ENCODE measurements at regions not wholly inside any gene's neighbourhood (a gene's known extent, or its start where the extent isn't known, plus 50 kb on each side); places are given as distances from the start of the nearest gene placed in this dataset.

DNA sequence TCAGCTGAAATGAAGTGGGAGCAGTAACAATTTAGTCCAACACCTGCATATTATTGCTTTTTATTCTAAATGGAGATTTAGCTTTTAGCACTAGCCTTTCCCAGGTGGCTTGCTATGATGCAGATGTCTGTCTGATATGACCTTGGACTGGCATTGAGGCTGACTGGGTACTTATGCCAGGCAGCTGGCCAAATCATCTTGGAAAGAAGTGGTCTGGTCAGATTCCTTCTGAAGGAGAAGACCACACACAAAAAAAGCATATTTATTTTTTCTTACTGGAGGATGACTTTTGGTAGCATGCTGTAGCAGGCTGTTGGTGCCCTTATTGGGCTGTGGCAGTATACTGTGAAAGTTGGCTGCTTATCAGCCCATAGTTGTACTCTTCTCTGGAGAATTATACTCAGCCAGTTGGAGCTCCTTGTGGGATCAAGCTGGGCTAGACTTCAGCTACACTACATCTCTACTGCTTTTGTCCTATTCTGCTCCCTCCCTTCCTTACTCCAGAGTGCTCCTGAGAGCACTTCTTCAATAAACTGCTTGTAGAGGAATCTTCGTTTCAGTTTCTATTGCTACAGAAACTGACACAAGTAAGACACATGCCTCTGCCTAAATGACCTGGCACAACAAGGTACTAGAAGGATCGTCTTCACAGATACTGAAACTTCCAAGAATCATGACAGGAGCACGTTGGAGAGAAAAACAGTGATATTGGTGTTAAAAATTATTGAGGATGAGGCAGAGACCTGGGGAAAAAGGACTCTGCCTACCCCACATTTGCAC is 196.8 kb upstream of the RPS6KA3 start:
- no peak for DNase-seq

DNA sequence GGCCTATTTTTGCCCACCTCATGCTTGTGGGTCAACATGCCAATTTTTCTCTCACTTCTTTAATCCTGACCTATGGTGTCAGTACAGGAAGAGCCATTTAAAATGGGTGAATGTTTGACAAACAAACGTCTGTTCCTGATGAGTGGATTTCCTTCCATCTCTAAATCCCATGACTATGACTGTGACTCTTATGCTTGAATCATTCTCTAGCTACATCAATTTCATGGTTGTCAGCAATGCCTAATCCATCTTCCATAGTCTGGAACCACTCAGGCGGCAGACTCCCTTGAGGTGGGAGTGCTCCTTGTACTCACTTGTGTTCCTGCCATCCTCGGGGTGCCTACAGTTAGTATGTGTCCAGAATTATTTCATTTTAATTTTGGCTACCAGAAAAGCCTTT is 194.9 kb upstream of the RPS6KA3 start:
- DNase-seq, result no peak

DNA sequence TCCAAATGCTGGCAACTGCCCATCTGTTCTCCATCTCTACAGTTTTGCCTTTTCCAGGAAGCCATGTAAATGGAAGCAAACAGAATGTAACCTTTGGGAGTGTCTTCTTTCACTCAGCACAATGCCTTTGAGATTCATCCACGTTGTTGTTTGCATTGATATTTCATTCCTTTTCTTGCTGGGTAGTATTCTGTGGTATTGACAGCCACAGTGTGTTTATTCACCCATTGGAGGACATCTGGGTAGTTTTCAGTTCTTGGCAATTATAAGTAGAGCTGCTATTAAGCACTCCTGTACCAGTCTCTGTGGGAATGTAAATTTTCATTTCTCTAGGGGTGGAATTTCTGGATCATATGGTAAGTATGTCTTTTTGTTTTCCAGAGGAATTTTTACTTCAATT is 194.3 kb upstream of the RPS6KA3 start:
- DNase-seq, result no peak

DNA sequence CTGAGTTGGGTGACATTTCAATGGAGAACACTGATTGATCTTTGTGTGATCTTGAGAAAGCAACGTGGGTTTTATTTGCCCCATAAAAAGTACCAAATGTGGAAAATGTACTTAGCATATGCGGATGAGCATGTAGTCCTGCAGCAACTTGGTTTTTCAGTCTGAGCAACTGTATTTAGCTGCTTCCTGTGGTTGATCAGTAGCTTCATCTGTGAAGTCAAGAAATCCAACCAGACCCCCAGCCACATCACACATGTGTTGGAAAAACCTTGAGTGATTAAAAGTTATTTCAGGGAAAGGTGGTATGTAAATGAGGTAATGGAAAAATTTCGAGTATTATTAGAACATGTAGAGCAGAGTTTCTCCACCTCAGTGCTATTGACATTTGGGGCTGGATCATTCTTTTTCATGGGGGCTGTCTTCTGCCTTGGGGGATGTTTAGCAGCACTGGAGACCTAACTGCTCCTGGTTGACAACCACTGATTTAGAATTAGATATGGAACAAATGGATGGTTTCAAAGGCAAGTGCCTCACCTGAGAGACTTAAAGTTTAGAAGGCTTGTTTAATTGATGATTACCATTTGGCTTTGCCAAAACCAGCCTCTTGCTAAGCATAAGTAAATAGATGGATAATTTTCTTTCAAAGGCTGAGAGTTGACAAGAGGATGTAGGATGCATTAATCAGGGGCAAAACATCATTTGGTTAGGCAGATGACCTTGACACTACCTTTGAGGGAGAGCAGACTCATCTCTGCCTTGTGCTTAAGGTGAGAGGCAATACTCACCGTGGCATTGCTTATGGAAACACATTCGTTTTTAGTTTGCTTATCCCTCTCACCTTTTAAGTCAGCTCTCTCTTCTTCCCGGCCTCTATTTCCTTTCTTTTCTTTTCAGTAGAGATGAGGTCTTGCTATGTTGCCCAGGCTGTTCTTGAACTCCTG is 193.0 kb upstream of the RPS6KA3 start:
- DNase-seq, result no peak

DNA sequence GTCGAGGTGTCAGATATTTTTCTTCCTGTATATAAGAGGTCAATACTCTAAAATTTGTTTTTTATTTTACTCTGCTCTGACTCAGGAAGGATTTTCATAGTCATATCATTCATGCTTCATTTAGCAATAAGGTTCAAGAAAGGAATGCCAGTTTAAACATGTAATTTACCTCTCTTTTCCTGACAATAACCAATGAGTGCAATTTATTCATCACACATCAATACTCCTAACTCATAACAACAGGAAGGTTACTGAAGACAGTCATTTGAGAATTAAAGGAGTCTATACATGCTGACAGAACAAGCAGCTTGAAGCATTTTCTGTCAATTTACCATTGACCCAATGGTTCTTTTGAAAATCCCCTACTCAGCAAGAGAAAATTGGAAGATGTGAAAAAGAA is 190.3 kb upstream of the RPS6KA3 start:
- DNase-seq, result no peak

DNA sequence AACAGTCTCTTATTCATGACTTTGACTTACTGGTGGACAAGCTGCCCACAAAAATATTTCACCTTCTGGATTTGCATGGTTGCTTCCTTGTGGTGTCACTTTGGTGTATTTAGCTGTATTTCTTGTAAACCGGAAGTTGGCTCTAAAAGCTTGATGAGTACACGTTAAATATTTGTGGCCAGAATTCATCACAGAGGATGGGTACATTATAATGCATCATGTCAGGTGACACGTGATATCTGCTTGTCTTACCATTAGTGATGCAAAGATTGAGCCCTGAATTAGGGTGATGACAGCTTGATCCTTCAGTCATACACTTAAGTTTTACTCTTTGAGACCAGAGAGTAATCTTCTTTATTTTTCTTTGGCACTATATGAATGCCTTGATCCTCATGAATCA is 188.3 kb upstream of the RPS6KA3 start:
- no peak for DNase-seq

DNA sequence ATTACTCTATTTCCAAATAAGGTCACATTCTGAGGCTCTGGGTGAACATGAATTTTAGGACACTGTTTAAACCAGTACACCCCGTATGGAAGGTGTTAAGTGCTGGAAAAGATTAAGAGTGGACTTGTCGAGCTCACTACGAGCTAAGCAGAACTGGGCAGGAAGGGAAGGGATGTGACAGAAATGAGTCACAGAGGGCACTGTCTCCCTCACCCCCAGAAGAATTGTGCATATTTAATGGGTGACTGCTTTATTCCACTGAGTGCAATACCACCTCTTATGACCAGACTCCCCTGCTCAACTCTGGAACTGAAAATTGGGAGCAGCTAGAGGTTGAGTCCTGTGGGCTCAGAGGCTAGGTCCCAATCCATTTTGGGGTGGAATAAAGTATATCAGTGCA is 187.4 kb upstream of the RPS6KA3 start:
- DNase-seq, result no peak

DNA sequence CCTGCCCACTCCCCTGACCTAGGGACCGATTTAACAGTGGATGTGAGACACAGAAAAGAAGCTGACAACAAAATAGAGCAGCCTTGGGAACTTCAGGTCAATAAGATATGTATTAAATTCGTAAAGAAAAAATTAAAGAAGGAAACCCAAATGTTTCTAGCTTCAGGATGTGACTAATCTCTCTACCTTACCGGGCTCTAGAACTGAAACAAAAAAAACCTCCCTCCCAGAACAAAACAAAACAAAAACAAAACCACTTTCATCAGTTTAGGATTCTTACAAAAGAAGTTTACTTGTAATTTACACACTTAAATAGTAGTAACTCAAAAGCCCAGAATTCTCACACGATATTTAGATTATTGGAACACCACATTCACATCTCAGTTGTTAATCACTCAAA is 185.8 kb upstream of the RPS6KA3 start:
- no peak for DNase-seq

DNA sequence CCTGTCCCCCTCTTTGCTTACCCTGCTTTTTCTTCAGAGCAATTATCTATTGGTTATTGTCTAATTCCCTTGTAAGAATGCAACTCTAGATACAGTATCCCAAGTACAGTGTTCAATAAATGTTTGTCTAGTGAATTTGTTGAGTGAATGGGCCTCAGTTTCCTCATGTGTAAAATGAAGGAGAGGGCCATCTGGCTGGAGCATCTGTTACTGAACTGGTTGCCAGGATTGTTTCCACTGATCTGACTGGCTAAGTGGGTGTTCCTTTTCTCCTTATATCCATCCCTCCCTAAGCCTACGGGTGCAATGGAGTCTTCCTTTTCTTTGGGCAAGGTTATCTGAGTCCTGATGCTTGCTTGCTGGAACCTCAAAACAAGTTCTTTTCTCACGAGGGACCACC is 185.2 kb upstream of the RPS6KA3 start:
- no peak for DNase-seq

DNA sequence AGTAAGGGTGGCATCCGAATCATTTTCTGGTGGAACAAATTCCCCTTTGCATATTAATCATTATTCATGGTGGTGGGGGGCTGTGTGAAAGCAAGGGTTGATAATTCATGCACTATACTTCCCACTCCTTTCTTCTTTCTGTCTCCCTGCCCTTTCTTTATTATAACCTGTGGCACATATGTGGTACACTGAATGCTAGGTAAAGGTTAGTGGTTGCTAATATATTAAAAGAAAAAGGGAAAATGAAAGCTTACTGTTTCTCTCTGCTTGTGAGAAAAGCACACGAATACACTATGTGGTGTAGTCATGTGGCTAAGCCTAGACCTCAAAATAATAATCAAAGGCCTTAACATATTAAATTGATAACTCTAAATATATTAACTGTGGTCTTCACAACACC is 178.4 kb upstream of the RPS6KA3 start:
- DNase-seq, result no peak

DNA sequence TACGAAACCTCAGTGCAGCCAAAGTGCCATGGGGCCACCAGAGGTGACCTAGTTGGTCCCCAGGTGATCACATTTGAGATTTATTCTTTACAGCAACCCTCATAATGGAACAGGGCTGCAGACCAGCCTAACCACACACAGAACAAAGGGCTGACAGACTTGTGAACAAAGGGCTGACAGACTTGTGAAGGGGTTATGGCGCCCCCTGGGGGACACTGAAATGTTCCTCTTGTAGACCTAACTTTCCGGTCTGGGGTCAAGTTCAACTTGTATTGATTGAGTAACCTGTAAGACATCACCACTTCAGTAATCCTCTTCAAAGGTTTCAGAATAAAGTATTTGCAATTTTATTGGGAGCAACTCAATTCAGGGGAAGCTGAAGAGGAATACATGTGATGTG is 175.9 kb upstream of the RPS6KA3 start:
- peak; percentile 19 for DNase-seq

DNA sequence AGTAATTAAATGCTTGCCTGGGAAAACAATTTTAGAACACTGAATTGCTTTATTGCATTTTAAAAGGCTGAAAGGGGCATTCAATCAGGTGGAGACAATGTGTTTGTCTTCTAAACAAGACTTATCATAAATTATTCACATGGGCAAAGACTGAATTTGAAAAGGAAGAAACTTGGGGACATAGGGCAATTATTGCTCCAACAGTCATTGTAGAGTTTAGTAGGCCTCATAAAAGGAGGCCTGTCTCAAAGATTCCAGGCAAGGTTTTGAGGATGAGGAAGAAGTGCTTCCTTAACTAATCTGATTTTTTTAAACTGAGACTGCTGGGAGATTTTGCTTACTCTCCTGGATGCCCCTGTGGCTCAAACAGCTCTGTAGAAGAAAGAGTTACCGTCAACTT is 174.4 kb upstream of the RPS6KA3 start:
- no peak for DNase-seq

DNA sequence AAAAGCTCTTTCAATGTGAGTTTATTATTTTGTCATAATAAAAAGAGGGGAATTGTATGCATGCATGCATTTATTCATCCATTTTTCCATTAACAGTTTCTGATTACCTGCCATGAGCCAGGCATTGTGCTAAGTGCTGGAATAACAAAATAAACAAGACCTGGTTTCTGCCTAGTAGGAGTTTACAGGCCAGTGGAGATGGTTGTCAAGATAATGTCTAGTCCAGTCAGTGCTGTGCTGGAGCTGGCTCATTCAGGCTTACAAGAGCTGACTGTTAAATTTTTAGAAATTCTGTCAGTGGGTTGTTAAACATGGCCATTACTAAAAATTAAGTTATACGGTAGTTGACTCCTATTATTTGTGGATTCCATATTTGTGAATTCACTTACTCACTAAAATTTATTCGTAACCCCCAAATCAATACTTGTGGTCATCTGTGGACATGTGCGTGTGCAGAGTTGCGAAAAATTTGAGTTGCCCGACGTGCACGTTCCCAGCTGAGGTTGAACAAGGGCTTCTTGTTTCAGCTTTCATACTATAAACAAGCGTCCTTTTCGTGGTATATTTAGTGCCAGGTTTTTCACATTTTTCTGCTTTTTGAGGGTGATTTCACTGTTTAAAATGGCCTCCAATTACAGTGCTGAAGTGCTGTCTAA is 172.3 kb upstream of the RPS6KA3 start:
- DNase-seq, result no peak

DNA sequence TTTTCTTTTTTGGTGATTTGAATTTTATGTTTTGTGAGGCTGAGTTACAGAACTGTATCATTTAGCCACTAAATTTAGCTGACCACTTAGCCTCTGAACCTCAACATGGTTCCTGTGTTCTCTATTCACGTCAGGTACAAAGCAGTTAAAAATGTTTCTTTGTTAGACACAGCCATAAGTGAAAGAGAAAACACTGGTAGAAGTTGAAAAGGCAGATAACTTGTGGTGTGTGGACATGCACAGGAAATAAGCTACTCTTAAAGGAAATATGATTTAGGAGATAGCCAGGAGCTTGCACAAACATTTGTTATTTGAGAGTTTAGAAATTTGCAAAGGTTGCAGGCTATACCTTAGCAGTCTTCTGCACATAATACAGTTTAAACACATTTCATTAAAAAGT is 171.0 kb upstream of the RPS6KA3 start:
- no peak for DNase-seq

DNA sequence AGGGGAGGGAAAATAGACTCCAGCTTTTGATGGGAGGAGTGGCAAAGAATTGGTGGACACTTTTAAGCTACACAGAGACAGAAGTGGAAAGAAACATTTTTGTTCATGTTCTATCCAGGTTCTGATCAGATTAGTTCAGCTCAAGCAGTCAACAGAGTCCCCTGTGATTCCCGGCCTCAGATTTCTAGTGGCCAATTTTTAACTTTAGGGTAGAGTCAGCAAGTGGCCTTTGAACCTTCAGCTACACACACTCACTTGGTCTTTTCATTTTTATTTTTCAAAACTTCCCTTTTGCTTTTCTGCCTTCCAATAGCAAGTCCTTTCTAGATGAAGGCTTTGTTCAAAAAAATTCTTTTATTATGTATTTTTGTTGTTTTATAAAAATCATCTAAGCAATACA is 169.2 kb upstream of the RPS6KA3 start:
- no peak for DNase-seq

DNA sequence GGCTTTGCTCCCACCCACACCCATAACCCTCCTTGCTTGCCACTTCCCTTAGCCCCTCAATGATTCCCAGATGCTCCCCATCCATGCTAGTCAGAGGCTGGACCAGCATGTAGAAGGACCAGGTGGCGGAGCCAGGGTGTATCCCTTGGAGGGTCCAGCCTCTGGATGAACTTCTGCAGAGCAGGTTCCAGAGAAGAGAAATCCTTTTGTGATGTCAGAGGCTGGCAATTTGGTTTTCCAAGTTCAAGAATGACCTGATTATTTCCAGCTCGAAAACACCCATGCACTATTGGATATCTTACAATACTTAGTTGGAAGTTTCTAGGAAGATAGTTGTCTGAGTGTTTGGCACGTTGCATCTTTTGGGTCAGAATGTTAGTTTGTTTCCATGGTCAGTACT is 168.3 kb upstream of the RPS6KA3 start:
- no peak for DNase-seq

DNA sequence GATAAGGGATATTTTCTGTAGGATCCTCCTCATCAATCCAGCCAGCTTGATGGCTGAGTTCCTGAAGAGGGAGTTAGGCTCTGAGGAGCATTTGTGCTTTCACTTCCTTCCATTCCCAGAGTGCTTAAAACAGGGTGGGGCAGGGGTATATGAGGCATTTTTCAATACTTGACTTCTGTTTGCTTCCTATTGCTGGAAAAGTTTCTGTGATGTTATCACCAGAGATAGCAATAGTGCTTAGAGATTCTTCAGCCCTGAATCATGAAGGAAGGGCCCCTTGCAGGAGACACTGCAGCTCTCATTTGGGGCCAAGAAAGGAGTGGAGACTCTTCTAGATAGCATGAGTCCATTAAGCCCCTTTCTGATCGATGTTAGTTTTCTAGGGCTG is 166.7 kb upstream of the RPS6KA3 start:
- DNase-seq, result no peak

DNA sequence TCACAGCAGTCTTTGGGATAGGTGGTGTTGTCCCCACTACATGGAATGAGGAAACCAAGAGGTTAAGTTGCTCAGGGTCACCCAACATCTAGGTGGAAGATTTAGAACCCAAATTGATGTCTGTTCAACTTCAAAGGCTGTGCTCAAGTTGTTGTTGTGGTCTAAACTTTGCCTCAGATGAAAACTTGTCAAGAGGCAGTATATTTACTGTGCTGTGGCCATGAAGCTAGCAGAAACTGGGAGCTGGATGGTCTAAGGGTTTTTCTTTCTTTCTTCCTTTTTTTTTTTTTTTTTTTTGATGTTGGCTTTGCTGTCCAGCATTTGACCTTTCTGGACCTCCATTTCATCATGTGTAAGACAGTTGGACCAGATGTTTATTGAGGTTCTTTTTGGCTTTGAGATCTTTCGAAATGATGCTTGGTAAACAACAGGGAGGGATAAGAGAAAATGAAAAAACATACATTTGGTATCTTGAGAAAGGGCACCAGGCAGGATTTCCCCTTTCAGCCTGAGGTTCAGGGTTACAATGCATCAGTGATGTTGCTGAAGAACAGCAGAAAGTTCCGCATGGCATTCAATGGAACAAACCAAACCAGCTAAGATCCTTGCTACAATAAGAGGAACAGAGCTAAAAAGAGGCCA is 166.2 kb upstream of the RPS6KA3 start:
- no peak for DNase-seq

DNA sequence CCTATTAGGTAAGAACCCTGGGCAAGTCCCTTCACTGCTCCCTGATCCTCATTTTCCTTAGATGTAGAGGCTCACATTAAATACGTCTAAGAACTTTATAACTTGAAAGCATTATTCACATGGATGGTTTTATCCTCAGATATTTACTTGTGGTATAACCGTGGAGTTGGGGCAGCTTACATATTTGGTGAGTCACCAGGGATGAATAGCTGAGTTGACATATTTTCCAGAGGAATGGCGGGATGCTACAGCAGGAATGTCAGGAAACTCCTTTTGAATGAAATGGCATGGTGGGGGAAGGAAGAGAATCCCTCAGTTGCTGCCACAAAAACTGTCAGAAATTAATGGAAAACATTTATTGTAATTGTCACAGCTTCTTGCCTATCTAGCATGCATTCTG is 165.3 kb upstream of the RPS6KA3 start:
- DNase-seq, result no peak

DNA sequence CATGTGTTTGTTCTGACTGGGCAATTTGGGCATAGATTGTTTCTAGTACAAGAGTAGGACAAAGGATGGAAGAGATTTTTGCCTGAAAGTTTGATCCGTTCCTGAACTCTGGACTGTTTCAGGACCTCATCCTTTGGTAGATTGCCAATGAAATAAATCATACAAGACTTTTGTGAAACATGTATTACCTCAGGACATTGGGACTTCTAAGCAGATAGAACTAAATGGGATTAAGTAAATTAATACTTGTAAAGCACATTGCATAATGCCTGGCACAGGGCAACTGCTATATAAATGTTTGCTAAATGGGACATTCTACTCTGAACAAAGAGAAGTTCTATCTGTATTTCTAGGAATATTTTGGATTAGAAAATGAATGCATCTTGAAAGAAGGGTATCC is 164.8 kb upstream of the RPS6KA3 start:
- no peak for DNase-seq

DNA sequence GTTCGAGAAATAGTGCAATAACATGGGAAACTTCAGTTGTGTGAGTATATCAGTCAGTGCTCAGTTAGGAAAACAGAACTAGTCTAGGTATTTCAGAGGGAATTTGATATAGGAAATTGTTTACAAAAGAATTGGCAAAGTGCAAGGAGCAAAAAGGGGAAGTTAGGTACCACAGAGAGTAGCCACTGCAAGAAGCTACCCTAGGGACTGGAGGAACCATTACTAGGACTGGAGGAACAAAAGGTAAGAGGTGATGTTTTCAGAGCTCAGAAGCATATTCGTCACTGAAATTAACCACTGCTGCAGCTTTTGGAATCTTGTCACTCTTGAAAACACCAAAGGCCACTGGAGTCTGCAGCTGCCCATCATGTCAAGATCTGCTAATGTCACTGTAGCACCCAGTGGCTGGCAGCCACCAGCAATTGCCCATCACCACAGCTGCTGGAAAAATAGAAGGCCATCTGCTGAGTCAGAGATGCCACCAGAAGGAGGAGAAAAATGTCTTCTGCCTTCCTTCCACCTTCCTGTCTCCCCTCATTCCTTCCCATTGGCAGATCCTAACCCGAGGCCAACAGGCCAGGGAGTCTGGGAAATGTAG is 160.6 kb upstream of the RPS6KA3 start:
- no peak for DNase-seq

DNA sequence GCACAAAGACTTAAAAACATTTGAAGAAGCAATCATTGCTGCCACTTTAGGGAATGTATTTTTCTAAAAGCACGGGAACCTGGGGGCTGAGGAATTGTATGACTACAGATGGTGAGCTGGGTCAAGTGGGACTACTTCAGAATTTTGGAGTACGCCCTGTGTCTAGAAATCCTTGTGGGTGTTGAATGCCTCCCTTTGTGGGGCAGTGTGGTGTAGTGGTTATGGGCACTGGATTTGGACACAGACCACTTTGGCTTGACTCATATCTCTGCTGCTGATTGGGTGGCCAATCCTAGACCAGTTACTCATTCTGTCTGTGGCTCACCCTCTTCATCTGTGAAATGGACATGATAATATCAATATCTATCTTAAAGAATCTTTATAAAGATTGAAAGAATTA is 155.0 kb upstream of the RPS6KA3 start:
- DNase-seq, result no peak

DNA sequence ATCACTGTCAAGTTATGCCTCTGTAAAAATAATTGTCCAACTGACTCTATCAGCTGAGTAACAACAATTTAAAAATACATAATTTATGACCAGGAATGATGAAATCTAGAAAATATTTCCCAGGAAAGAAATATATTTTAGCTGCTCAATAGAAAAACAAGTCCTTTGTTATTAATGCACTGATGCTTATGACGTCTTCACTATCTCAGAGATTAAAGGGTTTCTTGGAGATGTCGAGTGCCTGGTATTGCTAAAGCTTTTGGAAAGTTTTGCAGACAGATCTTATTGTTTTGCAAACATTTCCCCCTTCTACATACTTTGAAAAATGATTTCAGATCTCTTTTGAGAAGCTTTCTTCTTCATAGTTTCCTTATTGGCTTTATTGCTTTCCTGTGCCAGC is 154.6 kb upstream of the RPS6KA3 start:
- no peak for DNase-seq

Data from GOT3 (cell line).